GM20431 (cell line): ENCODE measurements at regions not wholly inside any gene's neighbourhood (a gene's known extent, or its start where the extent isn't known, plus 50 kb on each side); places are given as distances from the start of the nearest gene placed in this dataset.

Experiments
- in situ Hi-C: fragments of 300-500 bp; cut with MseI, MboI; formaldehyde crosslinking; loops from one replicate; pipeline ENCODE4 v1.15.0; 2020; ENCODE audit warnings: low sequenced_read_pairs; ENCODE audit not compliant: unreplicated experiment

- in situ Hi-C loops, result no loop called here
Measured at GRCh38 chr20:24340933-24341332, 128.5 kb upstream of the SYNDIG1 start.

DNA sequence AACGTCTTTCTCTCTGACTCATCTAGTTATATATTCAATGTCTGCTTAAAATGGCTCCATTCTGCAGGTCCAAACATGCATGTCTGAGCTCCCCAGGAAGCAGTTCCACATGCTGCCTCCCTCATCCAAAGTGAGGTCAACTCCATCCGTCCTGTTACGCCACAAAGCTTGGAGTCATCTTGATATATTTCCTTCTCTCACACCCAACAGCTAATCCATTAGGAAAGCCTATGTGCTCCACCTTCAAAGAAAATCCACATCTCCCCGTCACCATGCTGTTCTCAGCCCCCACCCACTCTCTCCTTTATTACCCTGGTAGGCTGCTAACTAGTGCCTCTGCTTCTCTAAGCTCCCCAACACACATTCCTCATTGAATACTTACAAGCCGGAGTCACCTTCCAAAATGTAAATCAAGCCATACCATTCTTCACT lies 130.2 kb upstream of the SYNDIG1 start:
- in situ Hi-C loops, result no loop called here

GRCh38 chr20:24337551-24337950 lies 131.9 kb upstream of the SYNDIG1 start:
- in situ Hi-C loops, result no loop called here

- in situ Hi-C loops, result no loop called here
Measured at GRCh38 chr20:24337069-24337468, 132.4 kb upstream of the SYNDIG1 start.

- in situ Hi-C loops, result no loop called here
Measured at GRCh38 chr20:24334830-24335229, 134.6 kb upstream of the SYNDIG1 start.

GRCh38 chr20:24332956-24333355 lies 136.5 kb upstream of the SYNDIG1 start:
- in situ Hi-C loops, result no loop called here

- in situ Hi-C loops, result no loop called here
Measured at GRCh38 chr20:24331939-24332338, 137.5 kb upstream of the SYNDIG1 start.

GRCh38 chr20:24328901-24329300 lies 140.5 kb upstream of the SYNDIG1 start:
- in situ Hi-C loops, result no loop called here

GRCh38 chr20:24321973-24322372 lies 147.5 kb upstream of the SYNDIG1 start:
- in situ Hi-C loops, result no loop called here

DNA sequence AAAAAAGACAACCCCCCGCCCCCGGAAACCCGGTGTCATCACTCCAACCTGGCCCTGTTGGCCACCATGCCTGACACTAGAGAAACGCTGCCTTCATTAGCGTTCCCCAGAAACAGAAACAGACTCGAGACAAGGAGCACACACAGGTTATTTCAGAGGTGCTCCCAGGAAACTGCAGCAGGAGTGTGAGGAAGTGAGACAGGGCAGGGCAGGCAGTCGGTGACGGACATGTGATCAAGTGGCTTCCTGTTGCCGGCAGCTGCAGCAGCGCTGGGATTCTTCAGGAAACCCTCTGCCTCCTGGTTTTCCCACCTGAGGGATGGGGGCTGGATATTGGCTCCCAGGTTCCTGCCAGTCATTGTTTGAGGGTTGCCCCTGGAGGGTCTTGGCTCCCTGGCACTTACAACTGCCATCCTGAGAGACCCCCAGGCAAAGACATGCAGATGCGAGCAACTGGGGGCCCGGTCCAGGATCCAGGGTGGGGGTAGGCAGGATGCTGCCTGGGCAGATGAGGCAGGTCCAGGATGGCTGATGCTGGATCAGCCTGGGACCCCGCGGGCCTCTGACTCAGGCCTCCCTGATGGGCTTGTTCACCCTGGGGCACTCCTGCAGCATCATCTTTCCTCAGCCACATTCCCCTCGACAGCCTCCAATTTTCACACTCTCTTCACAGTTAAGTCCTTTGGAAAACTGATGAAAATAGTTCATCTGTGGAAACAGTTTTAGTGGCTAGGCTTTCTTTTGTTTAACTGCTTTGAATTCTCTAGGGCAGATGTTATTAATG lies 150.7 kb upstream of the SYNDIG1 start:
- in situ Hi-C loops, result no loop called here

DNA sequence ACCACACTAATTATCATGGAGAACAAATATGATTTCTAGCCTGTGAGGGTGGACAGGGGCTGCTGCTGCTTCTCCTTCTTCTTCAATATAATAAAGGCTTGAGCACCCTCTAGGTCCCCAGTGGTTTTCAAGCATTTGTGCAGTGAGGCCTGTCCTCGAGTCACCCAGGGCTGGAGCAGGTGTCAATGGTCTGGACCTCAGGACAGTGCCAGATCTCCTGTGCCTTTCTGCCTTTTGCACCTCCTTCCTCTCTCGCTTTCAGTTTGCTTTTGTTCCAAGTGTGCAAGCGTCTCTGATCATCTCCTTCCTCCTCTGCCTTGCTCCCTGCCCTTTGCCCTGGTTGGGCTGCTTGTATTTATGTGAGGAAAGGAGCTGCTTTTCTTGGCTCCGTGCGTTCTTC lies 152.2 kb upstream of the SYNDIG1 start:
- in situ Hi-C loops, result no loop called here

DNA sequence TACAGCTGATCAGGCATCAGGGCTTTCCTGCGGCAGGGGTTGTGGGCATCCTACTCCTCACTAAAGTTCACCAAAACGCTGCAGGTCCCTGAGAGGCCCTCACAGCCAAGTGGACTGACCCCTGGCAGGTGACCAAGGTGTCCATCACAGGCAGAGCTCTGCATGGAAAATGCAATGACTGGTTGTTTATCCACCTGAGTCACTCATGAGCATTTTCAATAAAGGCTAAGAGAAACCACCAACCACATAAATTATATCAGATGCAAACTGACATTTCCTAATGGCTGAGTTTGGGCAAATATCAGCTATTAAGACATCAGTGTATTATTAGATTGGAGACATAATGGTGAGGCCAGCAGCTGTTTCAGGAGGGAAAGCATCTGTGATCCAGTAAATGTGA lies 152.7 kb upstream of the SYNDIG1 start:
- in situ Hi-C loops, result no loop called here

DNA sequence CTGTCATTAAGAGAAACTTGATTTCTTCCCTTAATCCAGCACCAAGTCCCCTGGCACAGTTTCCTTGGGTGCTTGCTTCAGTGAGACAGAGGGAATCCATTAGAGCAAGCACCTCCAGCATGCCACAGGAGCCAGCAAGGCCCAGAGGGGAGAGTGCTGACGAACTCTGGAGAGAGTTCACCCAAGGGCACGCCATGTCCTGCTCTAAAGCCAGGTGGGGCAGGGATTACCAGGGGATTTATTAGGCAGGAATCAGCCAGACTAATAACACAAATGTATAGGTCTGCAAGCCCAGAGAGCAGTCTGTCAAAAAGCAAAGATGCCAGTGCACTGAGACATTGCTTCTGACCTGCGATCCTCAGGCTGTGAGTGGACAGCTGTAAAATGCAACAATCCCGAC lies 155.4 kb upstream of the SYNDIG1 start:
- in situ Hi-C loops, result no loop called here

GRCh38 chr20:24309596-24309995 lies 159.8 kb upstream of the SYNDIG1 start:
- in situ Hi-C loops, result no loop called here

- in situ Hi-C loops, result no loop called here
Measured at GRCh38 chr20:24305371-24305770, 164.1 kb upstream of the SYNDIG1 start.

DNA sequence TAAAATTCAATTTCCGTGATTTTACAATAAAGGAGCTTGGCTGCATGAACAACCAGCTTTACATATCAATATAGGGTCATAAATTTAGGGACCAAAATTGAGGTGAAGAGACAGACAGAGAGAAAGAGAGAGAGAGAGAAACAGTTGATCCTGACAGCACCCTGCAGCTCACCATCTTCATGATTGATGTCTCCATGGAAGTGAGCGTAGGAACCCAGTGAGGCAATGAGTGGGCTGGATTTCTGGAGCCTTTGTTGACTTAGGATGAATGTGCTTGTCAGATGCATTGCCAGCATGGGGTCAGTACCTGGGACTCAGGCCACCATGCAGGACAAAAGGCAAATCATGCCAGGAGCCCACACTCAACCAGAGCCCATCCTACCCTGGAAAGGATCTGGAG lies 165.1 kb upstream of the SYNDIG1 start:
- in situ Hi-C loops, result no loop called here

DNA sequence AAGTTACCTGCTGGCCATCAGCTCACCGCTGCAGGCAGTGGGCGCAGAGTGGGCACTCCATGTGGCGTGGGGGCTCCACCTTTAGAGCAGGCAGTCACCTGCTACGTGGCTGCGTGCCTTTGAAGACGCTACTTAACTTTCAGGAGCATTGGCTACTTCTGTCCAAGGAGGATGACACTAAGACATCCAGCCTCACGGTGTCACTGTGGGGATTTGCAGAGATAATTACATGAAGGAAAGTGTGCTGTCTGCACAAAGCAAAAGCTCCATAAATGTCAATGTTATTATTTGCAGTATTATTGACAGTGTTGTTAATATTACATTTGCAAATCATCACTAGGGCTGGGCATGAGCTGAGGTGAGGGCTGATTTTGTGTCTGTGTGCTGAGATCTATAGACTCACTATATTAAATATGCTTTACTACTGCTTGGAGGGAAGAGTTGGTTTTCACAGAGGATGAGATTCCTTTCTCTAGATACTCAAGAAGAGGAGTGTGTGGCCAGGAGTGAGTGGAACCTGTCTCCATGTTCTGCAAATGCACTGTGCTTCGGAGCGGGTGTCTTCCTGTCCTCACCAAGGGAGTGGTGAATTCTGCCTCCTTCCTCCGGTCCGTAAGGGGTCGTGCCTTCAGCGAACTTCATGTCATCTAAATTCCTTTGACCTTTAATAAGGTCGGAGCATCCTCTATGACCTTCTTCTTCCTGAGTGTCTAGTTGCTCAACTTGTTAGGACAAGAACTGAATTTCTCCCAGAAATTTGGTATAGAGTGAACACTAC lies 165.8 kb upstream of the SYNDIG1 start:
- in situ Hi-C loops, result no loop called here

DNA sequence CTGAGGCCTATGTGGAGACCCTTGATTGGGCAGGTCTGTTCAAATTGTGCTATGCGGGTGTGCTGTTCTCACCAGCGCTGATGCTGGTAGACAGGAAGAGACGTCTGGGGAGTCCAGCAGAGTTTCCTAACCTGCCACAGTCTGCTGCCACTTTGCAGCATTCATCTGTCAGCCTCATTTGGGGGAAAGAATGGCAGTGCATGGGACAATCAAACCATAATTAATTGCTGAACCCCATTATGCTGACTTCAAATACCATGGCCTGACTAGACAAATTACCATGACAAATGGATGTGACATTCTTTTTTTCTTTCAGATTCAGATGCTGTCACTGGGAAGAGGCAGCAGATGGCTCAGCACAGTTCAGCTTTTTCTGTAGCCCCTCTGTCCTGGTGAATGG lies 171.4 kb upstream of the SYNDIG1 start:
- in situ Hi-C loops, result no loop called here

GRCh38 chr20:24296477-24297261 lies 172.8 kb upstream of the SYNDIG1 start:
- in situ Hi-C loops, result no loop called here

DNA sequence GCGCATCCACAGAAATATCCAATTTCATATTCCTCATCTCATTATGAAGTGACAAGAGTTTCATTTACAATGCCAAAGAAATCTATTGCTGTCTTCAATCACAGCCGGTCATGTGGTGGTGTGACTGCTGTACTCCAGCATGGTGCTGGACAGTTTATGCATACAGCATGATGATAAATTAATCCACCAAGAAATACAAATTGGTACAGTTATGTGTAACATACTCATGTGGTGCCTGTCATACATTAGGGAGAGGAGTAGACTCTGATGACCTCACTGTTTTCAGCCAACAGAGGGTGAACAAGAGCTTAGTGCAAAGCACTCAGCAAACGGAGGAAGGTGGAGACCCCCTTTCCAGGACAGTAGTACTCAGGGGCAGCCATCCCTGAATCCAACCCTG lies 178.4 kb upstream of the SYNDIG1 start:
- in situ Hi-C loops, result no loop called here
